Skin epidermis (tissue), 12 donors: ENCODE measurements at regions not wholly inside any gene's neighbourhood (a gene's known extent, or its start where the extent isn't known, plus 50 kb on each side); places are given as distances from the start of the nearest gene placed in this dataset.
"Not testable (repeated sequence)": the region's sequence is repeated elsewhere in the genome, so short reads cannot be mapped to it uniquely, and the experiment has no call there.

Experiments used
- H3K27ac ChIP-seq, 21 experiments: fragments of 200-600 bp; sonication (generic) in 11 of 21; one replicate each; pipeline ENCODE4 v1.5.0; 2020; ENCODE audit warnings: mild to moderate bottlenecking in 3 of 21, inconsistent platforms in 2 of 21, moderate library complexity in 2 of 21
- H3K4me3 ChIP-seq, 7 experiments: fragments of 200-600 bp; sonication (generic) in 2 of 7; one replicate each; pipeline ENCODE4 v1.5.0; 2020; ENCODE audit warnings: inconsistent platforms in 2 of 7, mild to moderate bottlenecking in 2 of 7, moderate library complexity in 1 of 7

DNA sequence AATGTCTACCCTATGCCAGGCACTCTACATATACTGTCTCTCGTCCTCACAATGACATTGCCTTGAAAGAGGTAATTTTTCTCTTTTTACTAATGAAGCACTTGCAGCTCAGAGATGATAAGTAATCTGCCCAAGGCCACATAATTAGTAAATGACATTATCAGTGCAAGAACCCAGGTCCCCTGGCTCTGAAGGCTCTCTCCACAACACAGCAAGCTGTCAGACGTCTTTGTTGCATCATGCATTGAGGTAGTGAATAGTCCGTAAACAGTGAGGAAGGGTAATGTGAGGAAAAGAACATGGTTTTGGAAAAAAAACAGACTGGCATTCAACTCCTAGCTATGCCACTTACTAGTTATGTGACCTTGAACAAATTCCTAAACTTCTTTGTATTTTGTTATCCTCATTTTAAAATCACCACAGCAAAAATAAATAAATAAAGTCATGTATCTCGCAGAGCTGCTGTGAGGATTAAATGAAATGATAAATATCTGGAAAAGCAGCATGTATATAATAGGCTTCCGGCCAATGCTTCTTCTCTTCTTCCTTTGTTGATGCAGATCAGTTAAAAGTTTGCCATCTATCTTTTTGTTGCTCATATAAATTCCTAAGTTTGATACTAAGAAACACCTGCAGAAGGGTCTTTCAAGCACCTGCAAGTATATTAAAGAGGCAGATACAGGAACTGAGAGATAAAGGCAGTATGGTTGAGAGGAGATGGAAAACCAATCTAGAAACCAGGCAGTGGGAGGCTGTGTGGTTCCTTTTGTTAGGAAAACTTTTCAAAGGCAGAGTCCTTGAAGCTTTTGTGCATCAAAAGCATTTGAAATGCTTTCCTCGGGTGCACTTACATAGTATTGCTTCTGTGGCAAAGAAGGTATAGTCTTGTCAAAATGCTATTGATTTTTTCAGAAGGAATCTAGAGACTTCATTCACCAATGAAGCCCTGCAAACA lies 82.8 kb downstream of the BTG1 start:
- Histone ChIP-seq H3K27ac (no peak overlapping the region), H3K4me3 (no peak overlapping the region)

DNA sequence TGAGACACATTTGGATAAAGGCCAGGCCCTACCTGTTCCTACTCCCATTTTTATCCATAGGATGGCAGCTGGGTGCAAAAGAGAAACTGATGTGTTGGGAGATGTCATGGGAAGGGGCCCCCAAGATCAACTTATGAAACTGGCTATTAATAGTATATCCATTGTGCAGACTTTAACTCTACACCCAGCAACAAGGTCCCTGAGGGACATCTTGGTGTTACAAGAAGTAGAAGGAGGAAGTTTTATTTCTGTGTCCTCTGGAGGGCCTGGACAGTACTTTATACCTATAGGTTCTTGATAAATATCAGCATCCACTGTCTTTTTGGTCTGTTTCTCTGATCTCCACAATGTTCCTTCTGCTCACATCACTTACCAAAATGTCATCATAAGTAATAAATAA lies 84.6 kb downstream of the BTG1 start:
- Histone ChIP-seq H3K4me3 (no peak overlapping the region), H3K27ac (no peak overlapping the region)

DNA sequence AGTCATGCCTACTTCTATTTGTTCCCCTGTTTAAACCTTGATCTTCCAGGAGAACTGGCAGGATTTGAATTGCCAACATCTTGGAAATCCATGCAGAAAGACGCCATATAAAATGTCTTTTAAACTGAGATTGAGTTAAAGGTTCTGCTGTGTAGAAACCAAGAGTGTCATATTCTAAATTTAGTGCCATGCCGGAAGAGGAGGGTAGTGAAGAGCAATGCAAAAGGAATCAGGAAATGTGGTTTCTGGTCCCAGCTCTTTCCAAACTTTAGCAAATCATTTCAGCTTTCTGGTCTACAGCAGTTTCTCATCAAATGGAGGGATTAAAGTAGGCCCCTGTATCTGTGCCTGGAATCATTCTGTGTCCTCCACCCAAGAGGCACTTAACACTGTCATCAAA lies 85.7 kb downstream of the BTG1 start:
- Histone ChIP-seq H3K27ac (peak overlapping the region in 5 of 21 experiments; percentile 11 to 64 (median 27)), H3K4me3 (no peak overlapping the region)

DNA sequence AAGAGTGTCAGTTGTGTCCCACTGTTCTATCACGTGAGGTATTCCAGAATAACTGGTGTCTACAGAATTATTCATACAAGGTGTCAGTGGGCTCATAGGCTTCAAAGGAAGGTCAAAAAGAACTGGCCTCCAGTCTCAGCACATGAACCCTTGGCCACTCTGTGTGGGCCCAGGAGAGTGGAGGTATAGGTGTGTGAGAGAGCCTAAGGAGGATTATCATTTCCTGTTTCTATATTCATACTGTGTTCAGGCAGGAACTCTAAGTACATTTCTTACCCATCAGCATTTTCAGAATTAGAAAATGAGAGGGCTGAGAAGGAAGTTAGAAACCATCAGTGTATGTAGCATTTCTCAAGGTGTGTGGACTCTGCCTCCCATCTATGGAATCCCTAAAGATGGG lies 87.0 kb downstream of the BTG1 start:
- Histone ChIP-seq H3K4me3 (no peak overlapping the region), H3K27ac (peak overlapping the region in 3 of 21 experiments; percentile 11 to 64 (median 32))

DNA sequence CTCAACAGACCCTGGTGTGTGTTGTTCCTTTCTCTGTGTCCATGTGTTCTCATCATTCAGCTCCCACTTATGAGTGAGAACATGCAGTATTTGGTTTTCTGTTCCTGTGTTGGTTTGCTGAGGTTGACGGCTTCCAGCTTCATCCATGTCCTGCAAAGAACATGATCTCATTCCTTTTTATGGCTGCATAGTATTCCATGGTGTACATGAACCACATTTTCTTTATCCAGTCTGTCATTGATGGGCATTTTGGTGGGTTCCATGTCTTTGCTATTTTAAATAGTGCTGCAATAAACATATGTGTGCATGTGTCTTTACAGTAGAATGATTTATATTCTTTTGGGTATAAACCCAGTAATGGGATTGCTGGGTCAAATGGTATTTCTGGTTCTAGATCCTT lies 88.9 kb downstream of the BTG1 start:
- not testable (repeated sequence) for H3K4me3 ChIP-seq
- H3K27ac ChIP-seq: peak overlapping the region in 3 of 21 experiments; percentile 57 to 74 (median 67)

DNA sequence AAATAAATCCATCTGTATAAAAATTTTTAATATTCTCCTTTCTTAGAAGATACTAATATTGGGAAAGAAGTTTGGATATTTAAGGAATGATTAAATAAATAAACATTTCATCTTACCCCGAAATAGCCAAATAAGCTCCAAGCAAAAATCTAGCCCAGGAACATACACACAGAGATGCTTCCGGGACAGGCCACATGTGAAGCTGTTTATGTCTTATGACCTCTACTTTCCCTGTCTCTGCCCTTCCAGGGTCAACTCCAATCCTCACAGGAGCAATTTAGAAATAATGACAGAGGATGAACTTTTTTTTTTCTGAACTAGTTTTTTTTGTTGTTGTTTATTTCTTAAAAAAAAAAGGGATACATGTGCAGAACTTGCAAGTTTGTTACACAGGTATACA lies 89.4 kb downstream of the BTG1 start:
- Histone ChIP-seq H3K4me3 (no peak overlapping the region), H3K27ac (peak overlapping the region in 5 of 21 experiments; percentile 36 to 74 (median 57))

DNA sequence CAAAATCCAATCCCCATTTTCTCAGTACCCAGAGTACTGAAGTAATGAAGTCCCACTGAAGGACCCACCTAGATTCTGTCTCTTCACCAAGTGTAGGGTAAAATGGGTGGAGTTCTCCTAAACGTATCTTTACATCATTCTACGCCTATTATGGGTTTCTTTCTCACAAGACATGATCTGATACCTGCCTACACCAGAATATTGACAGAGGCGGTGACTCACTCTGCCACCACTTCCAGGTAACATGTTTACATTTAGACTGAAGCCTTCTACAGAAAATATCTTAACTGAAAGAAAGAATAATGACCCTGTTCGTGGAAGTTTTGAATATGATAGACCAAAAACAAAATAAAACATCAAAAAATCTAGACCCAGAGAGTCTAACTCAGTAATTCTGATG lies 89.8 kb downstream of the BTG1 start:
- H3K27ac ChIP-seq: peak overlapping the region in 5 of 21 experiments; percentile 36 to 74 (median 57)
- H3K4me3 ChIP-seq: no peak overlapping the region

DNA sequence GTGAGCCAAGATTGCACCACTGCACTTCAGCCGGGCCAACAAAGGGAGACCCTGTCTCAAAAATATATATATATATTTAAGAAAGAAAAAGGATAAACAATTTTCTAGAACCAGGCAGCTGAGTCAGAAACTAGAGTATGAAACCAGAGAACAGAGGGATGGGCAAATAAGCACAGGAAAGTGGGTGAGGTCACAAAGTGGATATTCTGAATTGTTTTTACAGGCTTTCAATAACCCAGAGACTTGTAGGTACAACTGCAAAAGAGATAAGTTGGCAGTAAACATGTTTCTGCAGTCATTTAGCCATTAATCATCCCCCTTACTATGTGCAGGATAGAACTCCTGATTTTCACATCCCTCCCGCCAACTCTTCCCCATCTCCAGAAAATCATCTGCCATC lies 94.2 kb downstream of the BTG1 start:
- Histone ChIP-seq H3K4me3 (no peak overlapping the region), H3K27ac (peak overlapping the region in 1 of 21 experiments; percentile 25)

DNA sequence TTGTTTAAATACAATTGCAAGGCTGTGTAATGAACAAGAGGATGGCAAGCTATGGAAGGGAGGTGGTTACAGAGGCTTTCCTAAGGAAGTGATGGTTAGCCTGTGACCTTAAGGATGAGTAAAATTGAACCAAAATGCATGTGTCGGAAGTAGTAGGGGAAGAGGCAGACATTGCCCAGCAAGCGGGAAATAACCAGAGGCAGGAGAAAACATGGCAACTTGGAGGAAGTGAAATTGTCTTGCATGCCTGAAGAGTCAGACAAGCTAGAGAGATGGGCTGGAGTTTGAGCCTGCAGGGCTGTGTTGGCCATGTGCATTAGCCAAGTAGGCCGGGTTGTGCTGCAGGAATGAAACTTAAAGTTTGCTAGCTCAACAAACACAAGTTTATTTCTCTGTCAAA lies 96.2 kb downstream of the BTG1 start:
- no peak overlapping the region for H3K27ac ChIP-seq
- no peak overlapping the region for H3K4me3 ChIP-seq

DNA sequence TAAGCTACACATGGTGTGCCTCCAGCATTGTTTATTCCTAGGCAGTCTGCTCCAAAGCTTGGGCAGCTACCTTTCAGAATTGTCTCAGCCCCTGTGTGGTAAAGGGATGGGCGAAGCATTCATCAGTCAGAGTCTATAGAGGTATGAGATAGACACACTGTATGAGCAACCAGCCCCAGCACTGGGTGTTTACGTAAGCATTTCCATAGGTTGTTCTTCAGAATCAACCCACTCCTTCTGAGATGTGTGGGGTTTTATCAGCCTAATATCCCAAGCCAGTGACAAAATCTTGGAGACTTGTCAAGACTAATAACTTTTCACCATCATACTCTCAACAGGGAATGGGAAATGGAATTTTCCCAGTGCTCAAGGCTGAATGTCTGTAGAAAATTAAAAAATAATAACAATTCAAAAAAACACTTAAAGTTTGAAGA lies 98.2 kb downstream of the BTG1 start:
- Histone ChIP-seq H3K4me3 (no peak overlapping the region), H3K27ac (peak overlapping the region in 2 of 21 experiments; percentile 4 to 72)

DNA sequence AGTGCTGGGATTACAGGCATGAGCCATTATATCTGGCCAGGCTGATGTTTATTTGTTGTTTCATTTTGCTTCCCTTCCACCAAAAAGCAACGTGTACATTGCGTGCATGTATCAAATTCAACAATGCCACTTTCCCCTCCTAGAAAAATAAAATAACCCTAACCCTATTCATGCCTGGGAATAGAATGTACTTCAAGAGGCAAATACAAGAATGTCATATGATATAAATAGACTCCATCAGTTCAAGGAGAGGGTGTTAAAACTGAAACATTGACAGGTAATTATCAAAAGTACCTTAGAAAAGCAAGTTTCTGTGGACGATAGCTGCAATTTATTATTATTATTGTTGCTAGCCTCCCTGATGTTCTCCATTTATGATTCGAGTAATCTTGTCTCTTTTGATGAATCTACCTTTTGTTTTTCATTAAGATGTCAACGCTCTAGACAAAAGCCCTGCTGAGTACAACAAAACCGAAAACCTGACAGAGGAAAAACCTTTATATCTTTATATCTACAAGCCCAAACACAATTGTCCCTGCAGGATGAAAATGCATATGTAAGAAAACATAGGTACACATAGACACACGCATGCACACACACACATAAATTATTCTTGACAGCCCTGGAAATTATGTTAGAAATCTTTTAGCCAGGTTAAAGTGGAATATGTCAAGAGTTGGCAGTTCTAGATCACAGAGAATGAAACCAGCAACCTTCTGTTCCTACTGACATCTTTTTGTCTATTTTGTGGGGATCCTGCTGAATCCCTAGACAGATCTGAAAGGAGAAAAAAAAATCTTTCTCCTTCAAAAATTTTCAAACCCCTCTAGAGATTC lies 98.9 kb downstream of the BTG1 start:
- H3K4me3 ChIP-seq: no peak overlapping the region
- H3K27ac ChIP-seq: peak overlapping the region in 4 of 21 experiments; percentile 4 to 72 (median 24)

DNA sequence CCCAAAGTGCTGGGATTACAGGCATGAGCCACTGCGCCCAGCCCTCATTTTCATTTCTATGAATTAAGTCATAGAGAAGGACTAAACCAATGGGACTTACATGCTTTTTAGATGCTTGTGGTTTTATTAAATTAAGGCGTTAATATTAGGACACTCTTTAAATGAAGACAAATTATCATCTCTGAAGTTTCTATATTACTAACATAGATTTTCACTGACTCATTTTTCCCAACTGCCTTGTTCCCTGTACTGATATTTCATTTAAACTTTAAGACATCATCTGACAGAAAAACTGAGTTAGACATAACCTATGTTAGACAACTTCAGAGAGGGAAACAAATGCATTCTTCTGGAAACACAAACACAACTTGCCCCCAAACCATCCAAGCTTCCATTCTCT lies 99.8 kb downstream of the BTG1 start:
- Histone ChIP-seq H3K27ac (peak overlapping the region in 2 of 21 experiments; percentile 30 to 72), H3K4me3 (no peak overlapping the region)

DNA sequence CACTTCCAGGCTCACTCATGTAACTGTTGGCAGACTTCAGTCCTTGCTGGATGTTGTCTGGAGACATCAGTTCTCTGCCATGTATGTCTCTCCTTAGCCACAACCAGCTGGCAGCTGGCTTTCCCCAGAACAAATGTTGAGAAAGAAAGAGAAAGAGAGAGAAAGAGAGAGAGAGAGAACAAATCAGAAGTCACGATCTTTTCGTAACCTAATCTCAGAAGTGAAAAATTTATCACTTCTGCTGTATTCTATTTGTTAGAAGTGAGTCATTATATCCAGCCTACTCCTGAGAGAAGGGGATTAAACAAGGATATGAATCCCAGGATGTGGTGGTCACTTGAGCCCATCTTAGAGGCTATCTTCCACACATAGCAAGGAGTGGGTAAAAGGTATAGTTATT lies 101.2 kb downstream of the BTG1 start:
- no peak overlapping the region for H3K4me3 ChIP-seq
- no peak overlapping the region for H3K27ac ChIP-seq

DNA sequence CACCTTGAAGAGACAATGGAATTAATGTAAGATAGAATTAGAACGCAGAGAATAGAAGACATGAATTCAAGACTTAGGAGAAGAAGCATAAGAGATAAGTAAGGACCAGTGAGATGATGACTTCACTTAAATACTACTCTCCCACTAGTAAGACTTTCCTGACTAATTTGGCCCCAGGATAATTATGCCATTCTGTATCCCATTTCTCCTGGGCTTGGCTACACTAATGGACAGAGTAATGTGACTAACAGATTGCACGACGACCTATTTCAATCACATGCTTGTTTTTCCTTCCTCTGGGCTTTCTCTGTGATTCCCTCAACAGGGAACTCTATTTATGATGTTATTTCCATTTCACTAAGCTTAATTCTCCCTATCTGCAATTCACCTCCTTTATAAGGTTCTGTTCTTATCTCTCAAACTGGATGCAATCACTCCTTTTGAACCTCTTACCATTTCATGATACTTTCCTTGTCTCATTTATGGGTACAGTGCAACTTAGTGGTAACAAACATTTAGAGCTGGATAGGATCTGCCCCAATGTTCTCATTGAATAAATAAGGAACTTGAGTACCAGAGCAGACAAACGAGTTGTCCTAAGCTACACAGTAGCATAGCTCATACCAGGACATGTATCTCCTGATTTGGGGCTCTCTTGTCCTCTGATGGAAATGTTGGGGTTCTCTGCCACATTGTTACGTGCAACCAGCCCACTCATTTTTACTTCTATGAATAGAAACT lies 102.7 kb downstream of the BTG1 start:
- Histone ChIP-seq H3K27ac (no peak overlapping the region), H3K4me3 (no peak overlapping the region)

DNA sequence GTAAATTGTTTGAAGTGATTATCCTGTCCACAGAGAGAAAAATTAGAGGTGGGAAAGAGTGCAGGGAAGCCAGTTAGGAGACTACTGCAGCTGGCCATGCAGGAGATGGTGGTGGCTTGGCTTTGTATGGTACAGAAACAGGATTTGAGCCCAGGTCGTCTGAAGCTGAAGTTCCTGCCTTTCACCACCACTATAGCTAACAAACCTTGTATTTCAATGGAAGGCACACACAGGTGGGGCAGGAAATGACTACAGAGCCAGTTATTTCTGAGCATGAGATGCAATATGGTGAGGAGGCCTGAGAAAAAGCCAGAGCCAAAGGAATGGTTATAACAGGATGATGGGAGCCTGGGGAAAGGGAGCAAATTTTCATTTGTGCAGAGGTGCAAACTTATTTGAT lies 103.9 kb downstream of the BTG1 start:
- Histone ChIP-seq H3K27ac (no peak overlapping the region), H3K4me3 (no peak overlapping the region)

DNA sequence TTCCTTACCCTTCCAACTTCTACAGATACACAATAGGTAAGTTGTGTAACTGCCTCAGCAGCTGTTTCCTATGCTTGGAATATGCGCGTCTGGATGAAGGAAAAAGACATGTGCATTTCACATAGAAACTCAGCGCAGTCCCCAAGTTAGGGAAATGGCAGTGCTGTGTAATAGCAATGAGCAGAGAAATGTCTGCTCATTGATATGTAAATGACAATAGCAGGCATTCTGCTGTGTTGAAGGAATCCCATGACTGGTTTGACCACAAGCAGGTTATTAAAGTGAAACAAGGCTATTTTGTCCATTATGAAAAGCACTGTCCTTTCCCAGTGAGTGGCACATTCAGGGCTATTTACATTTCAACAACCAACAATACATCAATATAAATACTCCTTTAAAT lies 106.6 kb downstream of the BTG1 start:
- peak overlapping the region in 1 of 21 experiments; percentile 11 for H3K27ac ChIP-seq
- H3K4me3 ChIP-seq: no peak overlapping the region

DNA sequence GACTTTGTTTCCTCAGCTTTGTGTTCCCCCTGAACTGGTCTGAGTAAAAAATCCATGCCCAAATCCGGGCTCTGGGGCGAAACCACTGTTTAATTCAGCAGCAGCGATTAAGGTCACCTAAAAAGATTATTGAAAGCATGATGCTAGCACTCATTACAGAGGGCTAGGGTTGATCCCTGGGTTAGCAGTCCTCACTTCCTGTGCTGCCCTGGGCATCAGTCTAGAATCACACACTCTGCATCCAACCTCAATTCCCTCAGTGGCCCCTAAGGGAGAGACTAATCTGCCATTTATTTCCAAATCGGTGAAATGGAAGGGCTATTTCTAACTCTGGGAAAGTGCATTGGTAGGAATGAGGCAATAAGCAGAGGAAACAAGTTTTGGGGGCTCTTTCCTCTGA lies 107.2 kb downstream of the BTG1 start:
- Histone ChIP-seq H3K4me3 (no peak overlapping the region), H3K27ac (no peak overlapping the region)

DNA sequence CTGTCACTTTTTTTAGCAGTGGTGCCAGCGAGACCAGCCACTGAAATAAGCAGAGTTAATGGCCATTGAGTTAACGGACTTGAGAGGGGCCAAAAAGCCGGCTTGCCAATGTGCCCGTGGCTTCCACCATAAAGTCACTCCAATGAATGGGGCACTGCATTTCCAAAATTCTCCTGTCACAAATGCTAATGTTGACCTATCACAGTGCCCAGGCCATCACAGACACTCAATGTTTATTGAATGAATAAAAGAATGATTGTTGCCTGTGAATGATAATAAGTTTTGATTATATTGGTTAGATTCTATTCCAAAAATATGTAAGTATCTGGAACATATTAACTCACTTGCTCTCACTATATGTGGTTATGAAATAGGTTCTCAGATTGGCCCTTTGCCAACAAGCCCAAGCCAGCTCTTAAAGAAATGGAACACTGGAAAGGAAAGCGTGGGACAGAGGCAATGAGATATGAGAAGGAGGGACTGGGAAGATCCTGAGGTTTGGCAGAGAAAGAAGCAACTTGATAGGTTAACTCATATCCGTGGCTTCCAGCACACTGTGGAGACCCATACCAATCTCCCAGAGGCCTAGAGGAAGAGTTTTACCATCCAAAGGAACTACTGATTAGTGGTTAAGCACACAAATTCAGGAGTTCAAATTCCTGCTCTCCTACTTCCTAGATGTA lies 108.7 kb downstream of the BTG1 start:
- Histone ChIP-seq H3K4me3 (no peak overlapping the region), H3K27ac (peak overlapping the region in 5 of 21 experiments; percentile 4 to 85 (median 36))

DNA sequence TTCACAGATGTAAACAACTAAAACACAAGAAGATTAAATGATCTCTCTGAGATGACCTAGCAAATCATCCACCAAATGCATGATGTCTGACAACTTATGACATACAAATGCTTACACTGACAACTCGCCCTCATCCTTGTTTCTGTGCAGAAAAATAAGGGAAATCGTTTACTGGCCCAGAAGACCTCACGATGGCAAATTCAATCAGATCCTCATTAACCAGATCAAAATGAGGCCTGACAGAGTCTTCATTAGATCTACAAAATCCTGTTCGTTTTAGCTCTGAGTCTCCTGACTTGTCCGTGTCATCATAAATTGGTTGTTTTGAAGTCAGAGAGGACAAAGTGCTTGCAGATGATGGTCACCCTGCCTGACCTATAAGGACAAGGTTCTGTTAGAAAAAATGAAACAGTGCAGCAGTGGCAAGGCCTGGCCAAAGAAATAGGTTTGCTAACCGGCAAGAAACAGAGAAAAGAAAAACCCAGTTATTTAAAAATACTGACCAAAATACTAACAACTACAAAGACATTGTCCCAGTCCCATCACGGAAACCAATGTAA lies 109.5 kb downstream of the BTG1 start:
- H3K4me3 ChIP-seq: no peak overlapping the region
- peak overlapping the region in 14 of 21 experiments; percentile 3 to 91 (median 70) for H3K27ac ChIP-seq
